Stimulated activated CD4-positive, alpha-beta T cell treated with anti-CD3 and anti-CD28 coated beads, Interleukin-2, amount 100 ng/mL, for 24 hours (primary cell): ENCODE measurements at regions not wholly inside any gene's neighbourhood (a gene's known extent, or its start where the extent isn't known, plus 50 kb on each side); places are given as distances from the start of the nearest gene placed in this dataset.
"Not testable (repeated sequence)": the region's sequence is repeated elsewhere in the genome, so short reads cannot be mapped to it uniquely, and the experiment has no call there.

Experiments used
- DNase-seq, 2 donors: peaks; one replicate each; pipeline ENCODE4 v3.0.0-alpha.2; 2020

DNA sequence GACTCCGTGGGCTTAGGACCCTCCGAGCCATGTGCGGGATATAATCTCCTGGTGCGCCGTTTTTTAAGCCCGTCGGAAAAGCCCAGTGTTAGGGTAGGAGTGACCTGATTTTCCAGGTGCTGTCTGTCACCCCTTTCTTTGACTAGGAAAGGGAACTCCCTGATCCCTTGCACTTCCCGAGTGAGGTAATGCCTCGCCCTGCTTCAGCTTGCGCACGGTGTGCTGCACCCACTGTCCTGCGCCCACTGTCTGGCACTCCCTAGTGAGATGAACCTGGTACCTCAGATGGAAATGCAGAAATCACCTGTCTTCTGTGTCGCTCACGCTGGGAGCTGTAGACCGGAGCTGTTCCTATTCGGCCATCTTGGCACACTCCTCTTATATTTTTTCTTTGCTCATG is 95.1 kb upstream of the FRMD4B start:
- DNase-seq, result not testable (repeated sequence)

DNA sequence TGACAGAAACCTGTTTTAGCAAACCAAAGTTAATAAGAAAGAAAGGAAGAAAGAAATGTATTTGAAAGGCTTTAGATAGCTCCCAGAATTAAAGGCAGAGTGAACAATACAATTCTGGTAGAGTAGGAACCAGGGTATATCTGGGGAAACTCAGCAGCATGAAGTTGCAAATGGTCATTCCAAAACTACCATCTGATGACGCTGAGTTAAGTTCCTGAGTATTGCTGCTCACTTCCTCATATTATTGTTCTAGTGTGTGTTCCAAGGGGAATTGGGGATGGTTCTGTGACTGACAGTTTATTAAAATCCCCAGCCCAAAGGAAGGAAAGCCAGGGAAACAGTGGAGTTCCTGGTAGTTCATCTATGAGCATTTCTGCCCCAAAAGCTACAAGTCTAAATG is 88.3 kb upstream of the FRMD4B start:
- DNase-seq, result no peak

DNA sequence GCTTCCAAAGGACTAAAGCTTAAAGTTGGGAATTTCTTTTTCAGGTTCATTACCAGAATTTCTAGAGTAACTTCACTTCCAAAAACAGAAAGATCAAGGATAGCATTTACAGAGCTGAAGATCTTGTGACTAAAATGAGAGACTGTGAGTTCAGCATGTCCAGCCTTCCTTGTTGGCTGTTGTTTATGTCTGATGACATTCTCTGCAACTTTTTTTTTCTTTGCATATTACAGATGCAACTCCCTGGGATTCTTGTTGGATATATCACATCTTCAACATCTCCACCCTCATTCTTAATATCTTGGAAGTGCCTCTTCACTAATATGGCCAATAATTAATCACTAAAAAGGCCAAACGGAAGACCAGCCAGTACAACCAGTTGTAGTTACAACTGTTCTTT is 86.2 kb upstream of the FRMD4B start:
- no peak for DNase-seq

DNA sequence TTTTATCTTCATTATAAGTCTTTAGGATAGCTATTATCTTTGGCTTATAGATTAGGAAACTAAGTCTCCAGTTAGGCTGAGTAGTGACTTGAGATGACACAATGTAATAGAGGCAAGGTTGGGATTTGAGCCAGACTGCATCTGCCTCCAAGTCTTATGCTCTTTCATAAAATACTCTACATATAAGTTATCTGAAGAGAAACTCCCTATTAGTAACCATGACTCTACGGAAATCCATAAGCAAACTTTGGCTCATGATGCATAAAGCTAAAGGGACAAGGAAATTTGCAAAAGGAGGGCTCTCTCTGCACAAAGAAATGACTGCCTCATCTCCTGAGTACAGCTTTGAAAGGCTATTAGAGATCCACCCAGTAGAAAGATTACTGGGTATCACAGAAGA is 77.6 kb upstream of the FRMD4B start:
- DNase-seq, result no peak

DNA sequence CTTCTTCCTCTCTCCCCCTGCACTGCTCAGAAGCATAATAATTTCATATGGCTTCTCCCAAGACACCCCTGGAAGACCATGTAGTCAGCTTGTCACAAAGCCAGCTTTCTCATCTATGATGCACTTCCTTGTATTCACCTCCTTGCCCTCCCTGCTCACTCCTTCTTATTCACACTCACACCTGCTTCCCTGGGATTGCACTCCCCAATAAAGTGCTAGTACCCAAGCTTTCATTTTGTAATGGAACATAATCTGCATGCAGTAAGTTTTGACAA is 76.9 kb upstream of the FRMD4B start:
- DNase-seq, result no peak

DNA sequence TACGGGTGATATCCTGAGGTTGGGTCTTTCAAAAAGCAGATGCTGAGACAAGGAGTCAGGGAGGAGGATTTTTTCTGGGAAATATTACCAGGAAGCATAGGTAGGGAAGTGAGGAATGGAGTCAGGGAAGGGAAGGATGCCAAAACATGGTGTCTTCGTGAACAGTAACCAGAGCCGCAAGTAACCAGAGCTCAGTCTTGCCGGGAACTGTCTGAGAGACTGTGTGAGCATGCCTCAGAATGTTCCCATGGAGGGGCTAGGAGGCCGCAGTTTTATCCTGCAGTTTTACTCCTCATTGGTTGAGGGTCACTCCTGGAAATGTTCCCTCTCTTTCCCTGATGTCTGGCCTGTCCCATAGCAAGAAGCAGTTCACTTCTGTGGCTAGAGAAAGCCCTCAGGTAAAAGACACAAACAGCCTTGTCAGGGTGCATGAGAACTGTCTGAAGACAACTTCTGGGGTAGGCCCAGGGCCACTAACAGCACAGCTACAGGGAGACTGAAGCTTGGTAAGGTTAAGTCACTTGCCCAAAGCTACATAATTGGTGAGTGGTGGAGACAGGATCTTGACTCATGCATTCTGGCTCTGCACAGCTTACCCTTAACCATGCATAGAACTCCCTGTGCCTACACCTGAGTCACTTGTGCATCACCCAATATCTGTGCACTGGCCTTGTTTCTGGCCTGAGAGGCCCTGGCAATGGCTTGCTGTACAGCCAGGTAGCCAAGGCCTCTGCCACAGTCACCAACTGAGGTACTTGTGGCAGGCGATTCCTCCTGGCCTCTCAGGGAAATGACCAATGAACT is 76.3 kb upstream of the FRMD4B start:
- DNase-seq, result no peak

DNA sequence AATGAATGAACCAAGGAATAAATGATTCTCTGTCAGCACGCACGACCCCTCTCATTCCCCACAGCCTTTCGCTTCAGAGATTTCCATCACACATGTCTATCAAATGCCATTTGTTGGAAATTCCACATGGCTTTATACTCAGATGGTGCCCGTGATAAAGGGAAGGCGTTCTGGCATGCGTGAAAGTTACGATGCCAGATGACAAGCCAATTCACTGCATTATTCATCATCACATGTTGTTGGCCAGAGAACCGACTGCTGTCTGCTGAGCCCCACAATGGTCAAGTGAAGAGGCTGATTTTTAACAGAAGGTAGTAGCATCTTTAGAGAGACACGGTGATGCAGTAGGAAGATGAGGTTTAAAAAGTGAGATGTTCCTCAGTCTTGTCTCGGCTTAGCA is 74.1 kb upstream of the FRMD4B start:
- no peak for DNase-seq

DNA sequence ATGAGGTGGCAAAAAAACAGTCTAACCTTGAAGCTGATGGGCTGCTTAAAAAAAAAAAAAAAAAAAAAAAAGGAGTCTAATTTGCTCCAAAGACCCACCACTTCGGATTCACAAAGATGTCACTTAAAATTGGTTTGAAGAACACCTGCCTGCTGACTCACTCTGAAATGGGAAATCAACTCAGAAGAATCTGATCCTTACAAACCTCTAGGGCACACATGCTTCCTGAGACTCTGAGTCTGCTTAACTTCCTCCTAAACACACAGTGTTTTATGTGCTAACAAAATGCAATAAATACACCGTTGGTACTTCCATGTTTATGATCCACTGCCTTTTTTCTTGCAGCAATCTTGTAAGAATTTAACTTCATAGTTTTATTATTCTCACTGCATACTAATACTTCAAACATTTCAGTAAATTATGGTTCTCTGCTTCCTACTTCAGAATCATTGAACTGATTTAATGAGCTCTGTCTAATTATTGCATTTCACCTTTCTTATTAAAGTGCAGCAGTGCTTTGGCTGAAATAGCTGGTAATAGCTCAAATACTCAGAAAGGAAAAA is 73.0 kb upstream of the FRMD4B start:
- DNase-seq, result no peak

DNA sequence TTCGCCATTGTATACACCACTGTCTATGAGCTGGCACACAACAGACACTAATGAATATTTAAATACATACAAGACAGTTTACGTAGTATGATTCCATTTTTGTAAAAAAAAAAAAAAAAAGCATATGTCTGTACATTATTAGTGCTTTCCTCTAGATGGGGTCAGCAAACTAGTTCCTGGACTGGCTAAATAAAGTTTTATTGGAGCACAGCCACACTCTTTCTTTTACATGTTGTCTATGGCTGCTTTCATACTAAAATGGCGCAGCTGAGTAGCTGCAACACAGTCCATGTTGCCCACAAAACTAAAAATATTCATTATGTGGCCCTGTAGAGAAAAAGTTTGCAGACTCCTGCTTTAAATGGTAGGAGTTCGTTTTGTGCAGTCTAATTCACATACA is 70.7 kb upstream of the FRMD4B start:
- DNase-seq, result no peak

DNA sequence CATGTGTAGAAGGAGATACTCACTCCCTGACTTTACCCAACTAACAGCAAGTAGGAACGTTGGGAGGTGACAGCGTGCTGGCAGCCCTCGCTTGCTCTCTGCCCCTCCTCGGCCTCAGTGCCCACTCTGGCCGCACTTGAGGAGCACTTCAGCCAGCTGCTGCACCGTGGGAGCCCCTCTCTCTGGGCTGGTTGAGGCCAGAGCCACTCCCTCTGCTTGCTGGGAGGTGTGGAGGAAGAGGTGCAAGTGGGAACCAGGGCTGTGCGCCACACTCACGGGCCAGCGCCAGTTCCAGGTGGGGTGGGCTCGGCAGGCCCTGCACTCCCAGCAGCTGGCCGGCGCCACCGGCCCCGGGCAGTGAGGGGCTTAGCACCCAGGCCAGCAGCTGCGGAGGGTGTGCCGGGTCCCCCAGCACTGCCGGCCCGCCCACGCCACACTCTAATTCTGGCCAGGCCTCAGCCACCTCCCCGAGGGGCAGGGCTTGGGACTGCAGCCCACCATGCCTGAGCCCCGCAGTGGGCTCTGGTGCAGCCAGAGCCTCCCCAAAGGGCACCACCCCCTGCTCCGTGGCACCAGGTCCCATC is 68.4 kb upstream of the FRMD4B start:
- DNase-seq, result no peak

DNA sequence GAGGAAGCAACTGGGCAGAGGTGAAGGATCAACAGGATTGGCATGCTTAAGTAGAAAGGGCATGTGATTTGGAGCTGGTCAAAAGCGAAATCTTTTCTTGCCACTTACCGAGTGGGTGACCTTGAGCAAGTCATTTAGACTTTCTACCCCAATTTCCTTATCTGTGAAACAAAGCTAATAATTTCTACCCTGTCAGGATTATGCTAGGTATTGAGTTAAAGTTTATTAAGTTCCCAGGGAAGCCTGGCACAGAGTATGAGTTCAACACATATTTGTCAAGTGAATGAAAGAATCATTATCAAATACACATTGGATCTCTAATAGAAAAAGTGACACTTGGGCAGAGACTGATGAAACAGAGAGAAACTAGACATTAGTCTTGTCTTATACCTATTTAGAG is 66.4 kb upstream of the FRMD4B start:
- no peak for DNase-seq

DNA sequence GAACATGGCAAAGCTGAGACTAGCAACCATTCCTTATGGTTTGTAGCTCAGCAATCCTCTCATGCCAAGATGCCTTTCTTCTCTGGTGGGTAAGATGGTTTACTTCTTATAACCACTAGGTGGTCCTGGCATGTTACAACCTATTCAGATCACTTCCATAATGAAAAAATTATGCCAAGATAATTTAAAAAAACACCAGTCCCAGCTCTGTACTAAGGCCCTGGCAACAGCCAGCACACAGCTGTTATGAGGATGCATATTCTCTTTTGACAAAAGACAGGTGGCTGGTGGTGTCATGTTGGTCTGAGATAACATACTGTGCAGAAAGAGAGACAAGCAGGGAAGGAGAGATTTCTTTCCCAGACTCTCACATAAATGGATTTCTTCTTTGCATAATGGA is 65.7 kb upstream of the FRMD4B start:
- DNase-seq, result no peak

DNA sequence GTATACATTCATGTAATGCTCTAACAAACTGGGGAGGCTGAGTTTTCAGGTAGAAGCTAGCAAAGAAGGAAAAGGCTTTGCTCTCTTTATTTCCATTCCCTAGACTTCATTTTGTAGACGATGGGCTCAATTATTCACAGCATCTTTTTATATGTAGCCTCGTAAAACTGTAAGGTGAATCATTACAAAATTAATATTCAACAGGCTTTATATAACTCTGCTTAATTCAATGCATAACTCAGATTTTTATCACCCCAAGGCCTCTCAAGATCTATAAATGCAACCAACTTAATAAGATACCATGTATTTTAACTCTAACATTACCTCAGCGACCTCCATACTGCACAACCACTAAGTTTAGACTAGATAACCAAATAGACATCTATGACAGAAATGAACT is 63.0 kb upstream of the FRMD4B start:
- DNase-seq, result no peak

DNA sequence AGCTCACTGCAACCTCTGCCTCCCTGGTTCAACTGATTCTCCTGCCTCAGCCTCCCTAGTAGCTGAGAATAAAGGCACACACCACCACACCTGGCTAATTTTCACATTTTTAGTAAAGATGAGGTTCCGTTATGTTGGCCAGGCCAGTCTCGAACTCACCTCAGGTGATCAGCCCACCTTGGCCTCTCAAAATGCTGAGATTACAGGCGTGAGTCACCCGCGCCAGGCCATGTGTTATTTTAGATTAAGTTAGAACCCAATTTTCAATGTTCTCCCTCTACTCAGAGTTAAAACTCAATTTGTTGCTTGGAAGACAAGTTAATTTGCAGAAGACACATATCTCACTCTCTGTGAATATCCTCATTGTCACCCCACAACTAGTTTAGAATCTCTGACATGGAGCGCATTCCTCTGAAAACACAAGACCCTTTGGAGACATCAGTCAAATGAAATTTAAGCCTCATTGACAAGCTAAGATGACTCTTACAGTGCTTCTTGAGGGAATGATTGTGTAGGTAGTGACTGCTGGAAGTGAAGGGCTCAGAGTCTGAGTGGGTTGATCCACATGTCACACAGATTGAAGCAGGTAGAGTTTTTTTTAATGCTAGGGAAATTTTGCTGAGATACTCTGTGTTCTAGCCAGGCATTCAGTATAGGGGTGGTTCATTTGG is 60.6 kb upstream of the FRMD4B start:
- DNase-seq, result no peak

DNA sequence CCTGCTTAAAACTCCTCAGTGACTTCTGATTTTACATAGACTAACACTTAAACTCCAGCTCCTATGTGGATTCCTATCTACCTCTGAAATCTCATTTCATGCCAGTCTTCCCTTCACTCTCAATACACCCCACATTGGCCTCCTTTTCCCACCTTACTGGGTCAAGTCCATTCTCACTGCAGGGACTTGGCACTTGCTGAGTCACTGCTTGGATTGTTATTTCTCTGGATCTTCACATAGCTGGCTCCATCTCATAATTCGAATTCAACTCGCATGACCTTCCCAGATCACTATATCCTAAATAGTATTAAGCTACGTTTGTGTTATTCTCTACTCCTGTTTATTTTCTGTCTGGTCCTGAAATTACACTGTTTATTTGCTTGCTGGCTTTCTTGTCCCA is 59.6 kb upstream of the FRMD4B start:
- DNase-seq, result no peak

DNA sequence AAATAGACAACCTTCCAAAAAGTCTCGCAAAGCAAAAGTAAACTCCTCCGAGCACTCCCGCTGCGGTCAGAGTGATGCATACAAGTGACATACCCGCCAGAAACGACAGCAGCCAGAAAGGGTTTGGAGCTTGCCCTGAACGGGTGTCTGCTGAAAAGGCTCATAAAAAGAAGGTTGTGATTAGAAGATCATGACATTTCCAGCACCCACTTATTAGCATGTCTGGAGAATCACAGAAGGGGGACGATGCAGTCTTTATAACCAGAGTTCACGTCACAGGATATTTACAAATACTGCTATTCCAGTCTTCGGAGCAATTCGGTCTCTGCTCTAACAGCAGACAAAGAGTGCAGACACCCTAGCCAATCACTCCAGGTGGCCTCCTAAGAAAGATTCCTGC is 59.1 kb upstream of the FRMD4B start:
- no peak for DNase-seq

DNA sequence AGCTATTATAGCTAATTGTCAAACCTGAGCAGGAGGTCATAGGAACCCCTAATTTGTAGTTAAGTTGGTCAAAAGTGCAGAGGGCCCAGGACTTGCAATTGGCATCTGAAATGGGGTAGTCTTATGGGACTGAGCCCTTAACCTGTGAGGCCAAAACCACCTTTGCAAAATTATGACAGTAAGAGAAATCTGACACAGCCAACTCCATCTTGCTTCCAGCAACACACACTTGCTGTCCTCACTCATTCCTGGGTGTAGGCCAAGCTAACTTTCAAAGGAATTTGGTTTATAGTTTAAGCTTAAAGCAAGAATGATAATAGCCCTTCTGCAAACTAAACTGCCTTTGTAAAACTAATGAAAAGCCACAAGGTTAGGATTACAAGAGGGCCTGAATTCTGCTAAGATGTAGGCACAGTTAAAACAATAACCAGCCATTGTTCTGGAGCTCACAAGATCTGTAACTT is 57.6 kb upstream of the FRMD4B start:
- no peak for DNase-seq

DNA sequence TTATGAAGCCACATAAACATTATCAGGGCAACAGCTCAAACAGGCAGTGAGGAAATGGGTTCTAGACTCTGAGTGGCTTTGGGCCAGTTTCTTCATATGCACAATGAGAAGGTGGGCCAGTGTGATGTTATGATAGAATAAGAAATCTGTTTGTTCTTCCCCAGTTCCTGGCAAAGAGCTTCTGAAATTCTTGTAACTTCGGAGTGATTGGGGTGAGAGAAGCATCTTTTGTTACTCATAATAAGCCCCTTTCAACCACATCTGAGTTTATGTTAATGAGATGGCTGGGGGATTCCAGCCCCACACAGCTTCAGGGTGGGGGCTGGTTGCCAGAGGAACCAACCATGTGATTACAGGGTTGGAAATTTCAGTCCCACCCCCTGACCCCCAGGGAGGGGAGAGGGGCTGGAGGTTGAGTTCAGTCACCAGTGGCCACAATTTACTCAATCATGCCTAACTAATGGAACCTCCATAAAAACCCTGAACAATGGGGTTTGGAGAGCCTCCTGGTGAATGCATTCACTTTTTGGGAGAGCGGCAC is 57.0 kb upstream of the FRMD4B start:
- no peak for DNase-seq

DNA sequence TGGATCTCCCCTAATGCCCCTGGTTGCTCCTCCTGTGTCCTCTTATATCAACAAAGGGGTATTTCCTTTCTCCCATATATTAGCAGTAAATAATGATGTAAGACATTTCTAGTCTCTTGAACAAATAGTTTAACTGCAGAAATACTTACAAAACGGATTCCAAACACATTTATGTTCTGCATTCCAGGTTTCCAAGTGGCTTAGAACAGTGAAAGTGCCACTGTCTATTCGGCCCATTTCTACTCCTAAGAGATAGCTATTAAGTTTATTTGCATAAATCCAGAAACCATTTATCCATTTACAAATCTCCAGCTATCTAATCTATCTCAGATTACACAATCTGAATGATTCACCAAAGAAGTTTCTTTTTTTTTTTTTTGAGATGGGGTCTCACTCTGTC is 55.8 kb upstream of the FRMD4B start:
- DNase-seq, result no peak

DNA sequence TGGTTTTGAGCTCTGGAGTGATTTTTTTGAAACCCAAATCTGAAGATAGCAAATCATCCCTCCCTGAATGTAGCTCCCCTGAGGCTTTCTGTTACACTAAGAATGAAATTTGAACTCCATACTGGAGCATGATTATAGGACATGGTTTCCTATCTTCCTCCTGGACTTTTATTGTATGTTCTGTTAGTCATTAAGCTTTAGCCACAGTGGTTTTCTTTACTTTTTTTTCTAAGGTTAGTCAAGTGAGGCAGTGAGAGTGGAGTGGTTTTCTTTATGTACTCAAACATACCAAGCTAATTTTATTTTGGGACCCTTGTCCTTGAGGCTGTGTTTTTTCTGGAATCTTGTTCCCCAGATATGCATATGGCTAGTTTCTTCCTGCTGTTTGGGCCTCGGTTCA is 55.2 kb upstream of the FRMD4B start:
- DNase-seq, result no peak

DNA sequence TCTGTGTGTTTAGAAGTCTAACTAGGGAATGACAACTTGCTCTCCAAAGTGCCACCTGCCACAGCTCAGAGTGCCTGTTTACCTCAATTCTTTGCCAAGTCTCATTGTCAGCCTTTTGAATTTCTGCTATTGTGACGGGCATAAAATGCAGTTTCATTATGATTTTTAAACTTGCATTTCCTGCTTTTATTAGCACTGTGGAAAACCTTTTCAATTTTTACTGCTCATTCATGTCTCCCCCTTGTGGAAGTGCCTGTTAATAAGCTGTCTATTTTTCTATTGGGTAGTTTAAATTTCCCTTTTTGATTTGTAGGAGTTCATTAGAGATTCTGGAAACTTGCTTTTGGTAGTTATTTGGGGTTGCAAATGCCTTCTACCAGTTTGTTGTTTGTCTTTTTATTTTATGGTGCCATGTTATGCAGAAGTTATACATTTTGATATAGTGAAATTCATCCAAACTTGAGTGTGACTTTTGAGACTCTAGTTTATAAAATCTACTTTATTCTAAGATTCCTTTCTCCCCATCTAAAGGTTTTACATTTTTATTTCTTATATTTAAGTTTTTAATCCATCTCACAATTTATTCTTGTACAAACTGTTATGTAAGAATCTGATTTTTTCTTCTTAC is 53.9 kb upstream of the FRMD4B start:
- no peak for DNase-seq

DNA sequence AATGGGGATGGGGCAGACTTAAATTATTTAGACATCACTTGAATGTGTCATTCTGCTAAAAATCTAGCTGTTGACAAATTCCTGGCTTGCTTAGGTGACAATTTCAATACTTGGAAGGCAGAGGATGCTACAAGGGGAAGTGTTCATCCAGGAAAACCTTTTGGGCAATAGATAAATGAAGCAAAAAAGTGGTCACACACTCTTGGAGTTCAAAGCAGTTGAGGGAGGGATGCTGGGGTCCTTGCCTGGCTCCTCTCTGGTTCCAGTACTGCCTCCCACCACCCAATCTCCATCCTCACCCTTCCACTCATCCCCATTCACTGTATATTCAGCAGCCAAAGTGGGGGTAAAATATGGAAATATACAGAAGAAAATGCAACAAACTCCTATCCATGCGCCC is 52.6 kb upstream of the FRMD4B start:
- no peak for DNase-seq
